Medulla oblongata (tissue), 1 donor: ENCODE measurements at regions not wholly inside any gene's neighbourhood (a gene's known extent, or its start where the extent isn't known, plus 50 kb on each side); places are given as distances from the start of the nearest gene placed in this dataset.
A peak's percentile ranks its signal among the peaks of the same experiment; 100 is the strongest.

Experiments
- DNase-seq: peaks from one replicate; pipeline ENCODE4 v3.0.0-alpha.2; 2015; ENCODE audit errors: extremely low spot score

GRCh38 chr6:108734271-108734922 is 113.8 kb upstream of the ARMC2 start:
- DNase-seq: no peak

GRCh38 chr6:108735310-108736001 is 112.8 kb upstream of the ARMC2 start:
- DNase-seq: no peak

GRCh38 chr6:108736002-108736361 is 112.2 kb upstream of the ARMC2 start:
- DNase-seq: no peak

- DNase-seq: no peak
These were observed 111.4 kb upstream of the ARMC2 start for GRCh38 chr6:108736832-108737231.

GRCh38 chr6:108737594-108738546 is 110.4 kb upstream of the ARMC2 start:
- DNase-seq: no peak

GRCh38 chr6:108738684-108739416 is 109.4 kb upstream of the ARMC2 start:
- no peak for DNase-seq

- DNase-seq: no peak
These were observed 108.5 kb upstream of the ARMC2 start for GRCh38 chr6:108739496-108740330.

- no peak for DNase-seq
These were observed 106.8 kb upstream of the ARMC2 start for GRCh38 chr6:108741331-108741989.

GRCh38 chr6:108742041-108742440 is 106.2 kb upstream of the ARMC2 start:
- no peak for DNase-seq

GRCh38 chr6:108744244-108744972 is 103.8 kb upstream of the ARMC2 start:
- peak; percentile 55 for DNase-seq

GRCh38 chr6:108744996-108745395 is 103.2 kb upstream of the ARMC2 start:
- DNase-seq: peak; percentile 17

- DNase-seq: no peak
These were observed 102.4 kb upstream of the ARMC2 start for GRCh38 chr6:108745664-108746336.

- no peak for DNase-seq
These were observed 101.9 kb upstream of the ARMC2 start for GRCh38 chr6:108746366-108746765.

- no peak for DNase-seq
These were observed 101.2 kb upstream of the ARMC2 start for GRCh38 chr6:108746836-108747575.

- DNase-seq: no peak
These were observed 100.2 kb upstream of the ARMC2 start for GRCh38 chr6:108748055-108748454.

- no peak for DNase-seq
These were observed 99.3 kb upstream of the ARMC2 start for GRCh38 chr6:108748959-108749358.

- DNase-seq: no peak
These were observed 97.4 kb upstream of the ARMC2 start for GRCh38 chr6:108750801-108751200.

GRCh38 chr6:108751282-108751681 is 96.9 kb upstream of the ARMC2 start:
- no peak for DNase-seq
